Anterior cingulate cortex (tissue), 58 donors: ENCODE measurements at regions not wholly inside any gene's neighbourhood (a gene's known extent, or its start where the extent isn't known, plus 50 kb on each side); places are given as distances from the start of the nearest gene placed in this dataset.

Source experiments
- DNase-seq, 58 donors: peaks; one replicate each; lab custom pipeline; 2025; lab: John Stamatoyannopoulos, UW

- DNase-seq = no peak
These were observed 94.6 kb upstream of the SMC2 start for GRCh38 chr9:103999375-104000062.

- no peak for DNase-seq
These were observed 84.3 kb upstream of the SMC2 start for GRCh38 chr9:104009826-104010225.

GRCh38 chr9:104022083-104022482, 72.0 kb upstream of the SMC2 start:
- no peak for DNase-seq

- DNase-seq = no peak
These were observed 69.0 kb upstream of the SMC2 start for GRCh38 chr9:104025104-104025503.

GRCh38 chr9:104025945-104026344, 68.2 kb upstream of the SMC2 start:
- no peak for DNase-seq

- DNase-seq = no peak
These were observed 66.8 kb upstream of the SMC2 start for GRCh38 chr9:104027295-104027694.

GRCh38 chr9:104028827-104029226, 65.3 kb upstream of the SMC2 start:
- DNase-seq = no peak
